H1 (cell line): ENCODE measurements at regions not wholly inside any gene's neighbourhood (a gene's known extent, or its start where the extent isn't known, plus 50 kb on each side); places are given as distances from the start of the nearest gene placed in this dataset.
"Not testable (repeated sequence)": the region's sequence is repeated elsewhere in the genome, so short reads cannot be mapped to it uniquely, and the experiment has no call there.

Source experiments
- CTCF ChIA-PET: fragments of 300-600 bp; sonication (Branson Sonifier 250); formaldehyde crosslinking; loops from one replicate; lab custom pipeline; 2021; ENCODE audit not compliant: partially characterized antibody; lab: Charles Lee
- POLR2A ChIA-PET: fragments of 300-600 bp; sonication (Branson Sonifier 250); formaldehyde crosslinking; loops from one replicate; lab custom pipeline; 2021; ENCODE audit warnings: inconsistent platforms; ENCODE audit not compliant: partially characterized antibody; lab: Charles Lee
- DNase-seq, 2 experiments: peaks; one replicate each; pipeline versions ENCODE4 v3.0.0 to v3.0.0-alpha.2; 2010 to 2022; ENCODE audit warnings: low spot score in 2 of 2, low read depth in 1 of 2, mixed read lengths in 1 of 2
- FAIRE-seq: peaks from 2 replicates; lab custom pipeline; 2011; peaks lifted over from hg19 to GRCh38; lab: Jason Lieb, UNC
- H2AFZ ChIP-seq: 2 replicates; pipeline ENCODE4 v1.8.1; 2012; ENCODE audit warnings: low read length, inconsistent platforms
- H2AK5ac ChIP-seq: 2 replicates; pipeline ENCODE4 v1.6.1; 2013; ENCODE audit warnings: low read depth, low read length
- H2BK120ac ChIP-seq: replicated peaks from 2 replicates; pipeline ENCODE3; 2013; ENCODE audit warnings: low read depth, low read length, inconsistent platforms
- H2BK12ac ChIP-seq: 2 replicates; pipeline ENCODE4 v1.6.1; 2013; ENCODE audit warnings: low read depth, low read length
- H2BK15ac ChIP-seq: 2 replicates; pipeline ENCODE4 v1.6.1; 2013; ENCODE audit warnings: low read length
- H2BK20ac ChIP-seq: 2 replicates; pipeline ENCODE4 v1.6.1; 2013; ENCODE audit warnings: low read length
- H2BK5ac ChIP-seq: 2 replicates; pipeline ENCODE4 v1.6.1; 2013; ENCODE audit warnings: low read depth, low read length
- H3K14ac ChIP-seq: 2 replicates; pipeline ENCODE4 v1.6.1; 2013; ENCODE audit warnings: inconsistent platforms; ENCODE audit not compliant: insufficient read length
- H3K18ac ChIP-seq: 2 replicates; pipeline ENCODE4 v1.6.1; 2013; ENCODE audit warnings: low read length; ENCODE audit errors: extremely low read depth
- H3K23ac ChIP-seq: 2 replicates; pipeline ENCODE4 v1.6.1; 2013; ENCODE audit warnings: inconsistent platforms; ENCODE audit not compliant: insufficient read length
- H3K23me2 ChIP-seq: 2 replicates; pipeline ENCODE4 v1.6.1; 2013; ENCODE audit warnings: low read depth, low read length
- H3K27ac ChIP-seq: 2 replicates; pipeline ENCODE4 v1.6.1; 2011; ENCODE audit warnings: low read depth, low read length, inconsistent platforms
- H3K27me3 ChIP-seq, 4 experiments: replicated peaks in 1 of 4; 1 replicate in 1 of 4; 2 replicates in 3 of 4; pipeline versions ENCODE4 v1.6.1 to v1.8.1; 2011 to 2013; ENCODE audit warnings: low read length in 3 of 4, mild to moderate bottlenecking in 3 of 4, inconsistent platforms in 2 of 4, mixed read lengths in 2 of 4, moderate library complexity in 1 of 4; ENCODE audit not compliant: control insufficient read depth in 3 of 4, insufficient read depth in 3 of 4; ENCODE audit errors: extremely low read depth in 1 of 4
- H3K36me3 ChIP-seq, 4 experiments: 2 replicates each; pipeline versions ENCODE4 v1.6.1 to v1.8.1; 2011 to 2013; ENCODE audit warnings: mild to moderate bottlenecking in 4 of 4, low read length in 3 of 4, moderate library complexity in 2 of 4, control low read depth in 1 of 4, inconsistent platforms in 1 of 4; ENCODE audit not compliant: insufficient read depth in 4 of 4, control insufficient read depth in 2 of 4
- H3K4ac ChIP-seq: replicated peaks from 2 replicates; pipeline ENCODE3; 2013; ENCODE audit warnings: low read length, low read depth, mixed read lengths, inconsistent platforms; ENCODE audit not compliant: insufficient read length
- H3K4me1 ChIP-seq, 4 experiments: replicated peaks in 1 of 4; 1 replicate in 1 of 4; 2 replicates in 3 of 4; pipeline versions ENCODE4 v1.6.1 to v1.8.1; 2011 to 2013; ENCODE audit warnings: low read length in 3 of 4, inconsistent platforms in 2 of 4, mixed read lengths in 1 of 4; ENCODE audit not compliant: insufficient read depth in 4 of 4, control insufficient read depth in 3 of 4
- H3K4me2 ChIP-seq, 2 experiments: 2 replicates each; pipeline versions ENCODE4 v1.6.1 to v1.8.1; 2011 to 2013; ENCODE audit warnings: low read depth in 2 of 2, low read length in 2 of 2, control low read depth in 1 of 2, inconsistent platforms in 1 of 2, mild to moderate bottlenecking in 1 of 2; ENCODE audit not compliant: insufficient read depth in 1 of 2
- H3K4me3 ChIP-seq, 4 experiments: fragments of 200-600, 300-600 bp in 1 of 4; sonication (generic), shearing (Covaris generic), sonication (Bioruptor Twin) in 1 of 4; 2 replicates each; pipeline versions ENCODE4 v1.5.1 to v1.8.1; 2011 to 2016; ENCODE audit warnings: low read length in 4 of 4, low read depth in 3 of 4, control low read depth in 2 of 4, inconsistent platforms in 2 of 4, mild to moderate bottlenecking in 2 of 4, mixed read lengths in 1 of 4, moderate library complexity in 1 of 4; ENCODE audit not compliant: insufficient read depth in 2 of 4; ENCODE audit errors: extremely low read depth in 1 of 4
- H3K56ac ChIP-seq: replicated peaks from 2 replicates; pipeline ENCODE3; 2013; ENCODE audit warnings: low read depth, mild to moderate bottlenecking, mixed read lengths, low read length, inconsistent platforms; ENCODE audit not compliant: insufficient read length
- H3K79me1 ChIP-seq: 2 replicates; pipeline ENCODE4 v1.6.1; 2013; ENCODE audit warnings: low read depth, low read length, control low read depth
- H3K79me2 ChIP-seq, 2 experiments: 2 replicates each; pipeline versions ENCODE4 v1.6.1 to v1.8.1; 2012 to 2013; ENCODE audit warnings: low read length in 2 of 2, mild to moderate bottlenecking in 2 of 2, inconsistent platforms in 1 of 2; ENCODE audit not compliant: insufficient read depth in 2 of 2, control insufficient read depth in 1 of 2
- H3K9ac ChIP-seq, 4 experiments: replicated peaks in 1 of 4; 1 replicate in 1 of 4; 2 replicates in 3 of 4; pipeline versions ENCODE4 v1.6.1 to v1.8.1; 2011 to 2013; ENCODE audit warnings: low read depth in 3 of 4, low read length in 3 of 4, control low read depth in 2 of 4, mild to moderate bottlenecking in 2 of 4, moderate library complexity in 2 of 4, inconsistent platforms in 1 of 4; ENCODE audit errors: extremely low read depth in 1 of 4
- H3K9me3 ChIP-seq, 2 experiments: 2 replicates each; pipeline versions ENCODE4 v1.6.1 to v1.8.1; 2012 to 2013; ENCODE audit warnings: mild to moderate bottlenecking in 2 of 2, moderate library complexity in 2 of 2, control low read depth in 1 of 2, inconsistent platforms in 1 of 2, low read depth in 1 of 2, low read length in 1 of 2, mixed read lengths in 1 of 2; ENCODE audit not compliant: insufficient read depth in 2 of 2
- H4K20me1 ChIP-seq, 2 experiments: replicated peaks in 1 of 2; 2 replicates each; pipeline versions ENCODE3 to v1.8.1; 2011 to 2013; ENCODE audit warnings: inconsistent platforms in 2 of 2, low read length in 2 of 2, mild to moderate bottlenecking in 1 of 2; ENCODE audit not compliant: insufficient read depth in 2 of 2, control insufficient read depth in 1 of 2
- H4K5ac ChIP-seq: 2 replicates; pipeline ENCODE4 v1.6.1; 2013; ENCODE audit warnings: low read length, low read depth, mixed read lengths, inconsistent platforms; ENCODE audit not compliant: insufficient read length
- H4K8ac ChIP-seq: 2 replicates; pipeline ENCODE4 v1.8.0; 2013; ENCODE audit warnings: mild to moderate bottlenecking, moderate library complexity, low read length, inconsistent platforms; ENCODE audit not compliant: insufficient read depth; ENCODE audit errors: extremely low read depth
- H4K91ac ChIP-seq: replicated peaks from 2 replicates; pipeline ENCODE3; 2013; ENCODE audit warnings: low read length, mixed read lengths, inconsistent platforms; ENCODE audit not compliant: insufficient read length
- WGBS, 2 experiments: shearing (Covaris generic) in 1 of 2; methylation state at CpG; one replicate each; pipeline versions ENCODE4 v1.1.6 to v1.1.7; 2013 to 2015; ENCODE audit warnings: low lambda C conversion rate in 2 of 2, mixed read lengths in 2 of 2, inconsistent platforms in 1 of 2, low coverage in 1 of 2, missing lambda C conversion rate in 1 of 2; ENCODE audit not compliant: insufficient replicate concordance in 2 of 2, insufficient coverage in 1 of 2, insufficient read length in 1 of 2; ENCODE audit errors: extremely low coverage in 1 of 2, missing lambda C conversion rate in 1 of 2; 5-methylcytosine and 5-hydroxymethylcytosine counted together

DNA sequence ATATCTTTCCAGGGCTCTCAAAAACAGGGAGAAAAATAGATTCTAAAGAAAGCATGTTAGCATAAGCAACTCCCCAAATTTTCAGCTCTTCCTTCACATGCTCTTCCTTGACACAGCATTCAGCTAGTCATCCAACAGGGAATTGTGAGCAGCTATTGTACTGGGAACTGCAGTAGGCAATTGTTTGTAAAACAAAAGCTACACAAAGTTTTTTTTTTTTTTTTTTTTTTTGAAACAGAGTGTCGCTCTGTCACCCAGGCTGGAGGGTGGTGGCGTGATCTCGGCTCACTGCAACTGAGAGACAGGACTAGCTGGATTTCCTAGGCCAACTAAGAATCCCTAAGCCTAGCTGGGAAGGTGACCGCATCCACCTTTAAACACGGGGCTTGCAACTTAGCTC lies 125.4 kb upstream of the PDE1A start:
- H2BK20ac ChIP-seq, H3K23me2 ChIP-seq, H3K36me3 ChIP-seq, H2AK5ac ChIP-seq, H3K79me1 ChIP-seq, H3K14ac ChIP-seq, H3K79me2 ChIP-seq, DNase-seq, H3K4me2 ChIP-seq, H3K23ac ChIP-seq, H3K4me3 ChIP-seq, H2BK120ac ChIP-seq, H2BK5ac ChIP-seq, H2AFZ ChIP-seq, FAIRE-seq, H4K91ac ChIP-seq, H4K8ac ChIP-seq, H3K4ac ChIP-seq, H3K56ac ChIP-seq, H3K4me1 ChIP-seq, POLR2A ChIA-PET, H3K27me3 ChIP-seq, H4K5ac ChIP-seq, H4K20me1 ChIP-seq, H3K27ac ChIP-seq, H3K18ac ChIP-seq, H2BK15ac ChIP-seq, H3K9me3 ChIP-seq, H2BK12ac ChIP-seq, H3K9ac ChIP-seq: not testable (repeated sequence)
- CTCF ChIA-PET = interaction anchor here (0.6 to 3.0 kb wide), 5 partner anchors 23 to 311 kb away, joined by 3 to 16 read pairs (median 5); no protein-coding TSS in a partner anchor
- WGBS, 2 experiments = 87% methylated on average over 5 of the region's 5 CpGs; no CpG with 5 or more reads in 1 of the 2 experiments

DNA sequence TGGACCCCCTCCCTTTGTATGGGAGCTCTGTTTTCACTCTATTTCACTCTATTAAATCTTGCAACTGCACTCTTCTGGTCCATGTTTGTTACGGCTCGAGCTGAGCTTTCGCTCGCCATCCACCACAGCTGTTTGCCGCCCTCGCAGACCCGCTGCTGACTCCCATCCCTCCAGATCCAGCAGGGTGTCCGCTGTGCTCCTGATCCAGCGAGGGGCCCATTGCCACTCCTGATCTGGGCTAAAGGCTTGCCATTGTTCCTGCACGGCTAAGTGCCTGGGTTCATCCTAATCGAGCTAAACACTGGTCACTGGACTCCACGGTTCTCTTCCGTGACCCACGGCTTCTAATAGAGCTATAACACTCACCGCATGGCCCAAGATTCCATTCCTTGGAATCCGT lies 125.9 kb upstream of the PDE1A start:
- CTCF ChIA-PET = interaction anchor here (1.8 to 3.0 kb wide), 3 partner anchors 24 to 97 kb away, joined by 5 to 16 read pairs (median 5); no protein-coding TSS in a partner anchor
- H3K9me3 ChIP-seq, H2BK20ac ChIP-seq, H3K4ac ChIP-seq, H4K91ac ChIP-seq, H2AFZ ChIP-seq, H3K23ac ChIP-seq, H4K5ac ChIP-seq, H3K4me3 ChIP-seq, H3K56ac ChIP-seq, H3K4me1 ChIP-seq, H3K79me2 ChIP-seq, H2BK12ac ChIP-seq, H3K79me1 ChIP-seq, H3K14ac ChIP-seq, H3K27me3 ChIP-seq, H2BK120ac ChIP-seq, H3K23me2 ChIP-seq, H3K27ac ChIP-seq, H3K18ac ChIP-seq, H2AK5ac ChIP-seq, H3K36me3 ChIP-seq, DNase-seq, H3K4me2 ChIP-seq, H4K8ac ChIP-seq, H4K20me1 ChIP-seq, FAIRE-seq, H2BK15ac ChIP-seq, POLR2A ChIA-PET, H3K9ac ChIP-seq, H2BK5ac ChIP-seq: not testable (repeated sequence)
- 93% methylated on average over 15 of the region's 16 CpGs; no CpG with 5 or more reads in 1 of the 2 experiments for WGBS, 2 experiments
